ENCODE measurements at regions not wholly inside any gene's neighbourhood (a gene's known extent, or its start where the extent isn't known, plus 50 kb on each side); places are given as distances from the start of the nearest gene placed in this dataset.

DNA sequence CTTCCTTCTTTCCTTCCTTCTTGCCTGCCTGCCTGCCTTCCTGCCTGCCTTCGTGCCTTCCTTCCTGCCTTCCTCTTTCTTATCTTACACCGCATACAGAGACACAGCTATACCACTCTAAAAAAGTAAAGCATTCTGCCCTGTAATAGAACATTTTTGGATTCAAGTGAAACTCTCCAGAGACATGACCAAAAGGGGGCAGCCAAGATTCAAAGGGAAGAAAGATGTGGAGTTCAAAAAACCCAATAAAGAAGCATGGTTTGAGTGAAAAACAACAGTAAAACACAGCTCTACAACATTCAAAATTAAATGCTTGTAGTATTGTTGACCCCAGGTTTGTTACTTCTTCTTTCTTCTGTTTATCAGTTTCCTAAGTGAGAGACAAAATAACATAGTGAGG, 914.9 kb upstream of the PCDH7 start:
- H3K4me1 ChIP-seq: no peaks in the 10 kb centered on the region
- peak in 1 of 2 donors; percentile 3 for DNase-seq
- H3K4me3 ChIP-seq: no peak overlapping the region
- H3K36me3 ChIP-seq: no peaks in the 10 kb centered on the region
- peaks cover 0 to 5% (median 0%) of the 10 kb centered on the region in 4 donors for H3K9me3 ChIP-seq
- WGBS, 5 donors: 35 to 49% (median 40%) methylated on average over 2 of the region's 2 CpGs
- intact Hi-C loops (cut with DNase I; ENCODE audit: low total_unique reads): no loop called here
- no peak overlapping the region for H3K27ac ChIP-seq
- no peaks in the 10 kb centered on the region for H3K27me3 ChIP-seq
- TF ChIP-seq POLR2A (IDR thresholded peaks at IDR 0.05) (no peak), EP300 (IDR thresholded peaks at IDR 0.05) (no peak), POLR2AphosphoS5 (IDR thresholded peaks at IDR 0.05) (no peak), CTCF (IDR thresholded peaks at IDR 0.05) (no peak)

GRCh38 chr4:29805916-29806480, 914.2 kb upstream of the PCDH7 start:
- 51 to 55% (median 53%) methylated on average over 3 of the region's 3 CpGs for WGBS, 5 donors
- Histone ChIP-seq H3K36me3 (no peaks in the 10 kb centered on the region), H3K27ac (no peak overlapping the region), H3K4me1 (no peaks in the 10 kb centered on the region), H3K9me3 (peaks cover 0 to 5% (median 0%) of the 10 kb centered on the region in 4 donors), H3K4me3 (no peak overlapping the region), H3K27me3 (no peaks in the 10 kb centered on the region)
- TF ChIP-seq EP300 (IDR thresholded peaks at IDR 0.05): no peak
- DNase-seq: no peak
- intact Hi-C loops (cut with DNase I; ENCODE audit: low total_unique reads): no loop called here

DNA sequence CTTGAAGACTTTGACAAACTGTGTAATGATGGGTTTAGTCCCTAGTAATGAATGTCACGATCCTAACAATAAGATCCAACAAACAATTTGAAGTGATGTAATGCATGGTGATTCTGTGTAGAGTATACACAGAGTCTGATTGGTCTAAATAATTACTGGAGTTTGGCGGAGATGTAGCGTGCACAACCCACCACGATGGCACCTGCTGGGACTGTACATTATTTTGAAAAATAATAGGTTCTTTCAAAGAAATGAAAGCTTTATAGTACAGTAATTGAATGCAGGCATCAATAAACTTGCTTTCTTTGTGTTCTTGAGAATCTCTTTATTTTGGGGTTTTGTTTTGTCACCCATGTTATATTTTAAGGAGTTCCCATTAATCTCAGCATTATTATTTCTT, 902.2 kb upstream of the PCDH7 start:
- no peak for TF ChIP-seq POLR2AphosphoS5 (IDR thresholded peaks at IDR 0.05)
- TF ChIP-seq EP300 (IDR thresholded peaks at IDR 0.05): no peak
- no peak for TF ChIP-seq CTCF (IDR thresholded peaks at IDR 0.05)
- TF ChIP-seq POLR2A (IDR thresholded peaks at IDR 0.05): no peak
- Histone ChIP-seq H3K27ac (no peak overlapping the region), H3K27me3 (no peaks in the 10 kb centered on the region), H3K36me3 (no peaks in the 10 kb centered on the region), H3K4me1 (no peaks in the 10 kb centered on the region), H3K4me3 (no peak overlapping the region), H3K9me3 (peaks cover 0 to 11% (median 0%) of the 10 kb centered on the region in 4 donors)
- no peak for DNase-seq
- intact Hi-C loops (cut with DNase I; ENCODE audit: low total_unique reads): no loop called here
- WGBS, 5 donors: 79 to 87% (median 81%) methylated on average over 4 of the region's 4 CpGs

- H3K4me1 ChIP-seq: no peaks in the 10 kb centered on the region
These were observed 891.1 kb upstream of the PCDH7 start for GRCh38 chr4:29829067-29829466.

More at GRCh38 chr4:29829067-29829466, 891.1 kb upstream of the PCDH7 start:
- intact Hi-C loops (cut with DNase I; ENCODE audit: low total_unique reads): no loop called here
- Histone ChIP-seq H3K9me3 (peaks cover 0 to 14% (median 6%) of the 10 kb centered on the region in 4 donors), H3K4me3 (no peak overlapping the region), H3K27ac (no peak overlapping the region), H3K27me3 (no peaks in the 10 kb centered on the region), H3K36me3 (no peaks in the 10 kb centered on the region)
- TF ChIP-seq POLR2A (IDR thresholded peaks at IDR 0.05) (no peak), POLR2AphosphoS5 (IDR thresholded peaks at IDR 0.05) (no peak), CTCF (IDR thresholded peaks at IDR 0.05) (no peak), EP300 (IDR thresholded peaks at IDR 0.05) (no peak)
- 70 to 85% (median 81%) methylated on average over 2 of the region's 2 CpGs for WGBS, 5 donors
- DNase-seq: no peak
